HL-60 (cell line): ENCODE measurements at regions not wholly inside any gene's neighbourhood (a gene's known extent, or its start where the extent isn't known, plus 50 kb on each side); places are given as distances from the start of the nearest gene placed in this dataset.

Experiments
- DNase-seq, 2 experiments: peaks; one replicate each; pipeline ENCODE4 v3.0.0-alpha.2; 2010 to 2020; ENCODE audit warnings: low read depth in 1 of 2, low spot score in 1 of 2
- H3K27ac ChIP-seq: fragments of 250-450 bp; sonication (Bioruptor Pico); replicated peaks from 2 replicates; pipeline ENCODE4 v1.5.1; 2020; ENCODE audit warnings: mild to moderate bottlenecking, moderate library complexity
- H3K27me3 ChIP-seq: fragments of 250-450 bp; sonication (Bioruptor Pico); 2 replicates; pipeline ENCODE4 v1.5.1; 2021; ENCODE audit warnings: mild to moderate bottlenecking, moderate library complexity; ENCODE audit not compliant: insufficient read depth, poor library complexity, severe bottlenecking
- H3K4me3 ChIP-seq: replicated peaks from 2 replicates; pipeline ENCODE4 v1.5.1; 2011; ENCODE audit warnings: mild to moderate bottlenecking, control low read depth, low read length; ENCODE audit not compliant: insufficient read depth
- CTCF ChIP-seq: IDR thresholded peaks from one replicate; pipeline ENCODE4 v1.5.1; 2011; ENCODE audit warnings: low read length, control low read depth, inconsistent platforms; ENCODE audit not compliant: insufficient read depth
- GABPA ChIP-seq: IDR thresholded peaks from 2 replicates; pipeline ENCODE4 v1.6.1; 2012; ENCODE audit warnings: low read depth
- POLR2AphosphoS5 ChIP-seq: IDR thresholded peaks from 2 replicates; pipeline ENCODE4 v1.6.1; 2012; ENCODE audit warnings: low read depth
- REST ChIP-seq: IDR thresholded peaks from 2 replicates; pipeline ENCODE4 v1.6.1; 2012; ENCODE audit warnings: low read depth; ENCODE audit not compliant: insufficient replicate concordance
- SPI1 ChIP-seq: IDR thresholded peaks from 2 replicates; pipeline ENCODE4 v1.6.1; 2012; ENCODE audit warnings: low read depth, mild to moderate bottlenecking, borderline replicate concordance

GRCh38 chr20:4584510-4584909 lies 101.7 kb upstream of the PRNP start:
- Histone ChIP-seq H3K27me3 (peaks cover 4% of the 10 kb centered on the region), H3K4me3 (no peak overlapping the region), H3K27ac (no peak overlapping the region)
- TF ChIP-seq GABPA (no peak), POLR2AphosphoS5 (no peak), SPI1 (no peak), REST (no peak), CTCF (no peak)
- no peak for DNase-seq

GRCh38 chr20:4581838-4582237 lies 104.4 kb upstream of the PRNP start:
- TF ChIP-seq CTCF (no peak), POLR2AphosphoS5 (no peak), GABPA (no peak), SPI1 (no peak), REST (no peak)
- no peak overlapping the region for H3K4me3 ChIP-seq
- DNase-seq: no peak
- no peak overlapping the region for H3K27ac ChIP-seq
- H3K27me3 ChIP-seq: peaks cover 11% of the 10 kb centered on the region

GRCh38 chr20:4578375-4578774 lies 107.9 kb upstream of the PRNP start:
- no peak for DNase-seq
- TF ChIP-seq CTCF (no peak), POLR2AphosphoS5 (no peak), GABPA (no peak), REST (no peak), SPI1 (no peak)
- no peak overlapping the region for H3K27ac ChIP-seq
- H3K27me3 ChIP-seq: peaks cover 11% of the 10 kb centered on the region
- no peak overlapping the region for H3K4me3 ChIP-seq
